GM12892 (cell line): ENCODE measurements at regions not wholly inside any gene's neighbourhood (a gene's known extent, or its start where the extent isn't known, plus 50 kb on each side); places are given as distances from the start of the nearest gene placed in this dataset.

Experiments used
- POLR2A ChIP-seq: IDR thresholded peaks from 2 replicates; pipeline ENCODE4 v1.6.1; 2011; ENCODE audit warnings: low read depth, low read length, control low read depth
- POLR2AphosphoS5 ChIP-seq: IDR thresholded peaks from 2 replicates; pipeline ENCODE4 v1.6.1; 2011; ENCODE audit warnings: low read depth, low read length, control low read depth
- TAF1 ChIP-seq: IDR thresholded peaks from 2 replicates; pipeline ENCODE4 v1.6.1; 2011; ENCODE audit warnings: low read depth, mild to moderate bottlenecking, control low read depth, low read length, borderline replicate concordance

DNA sequence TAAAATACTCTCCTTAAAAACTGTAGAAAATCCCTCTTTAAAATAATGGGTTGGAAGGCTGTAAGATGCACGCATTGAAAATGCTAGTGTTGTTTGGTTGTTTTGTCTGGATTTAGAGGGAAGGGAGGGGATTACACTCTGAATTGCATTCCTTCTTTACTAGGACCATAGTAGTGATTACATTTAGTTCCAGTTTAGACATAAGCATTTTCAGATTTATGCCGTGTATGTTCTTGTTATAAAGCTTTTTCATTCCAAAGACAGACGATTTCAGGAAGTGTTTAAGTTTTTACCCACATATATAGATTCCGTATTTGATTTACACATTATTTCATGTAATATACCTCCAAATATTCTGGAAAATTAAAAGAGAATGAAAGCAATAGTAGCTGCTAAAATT lies 538.4 kb downstream of the PTPRC start:
- TF ChIP-seq POLR2A (no peak), POLR2AphosphoS5 (no peak), TAF1 (no peak)
